Ishikawa (cell line): ENCODE measurements at regions not wholly inside any gene's neighbourhood (a gene's known extent, or its start where the extent isn't known, plus 50 kb on each side); places are given as distances from the start of the nearest gene placed in this dataset.

Experiments used
- CEBPB ChIP-seq: IDR thresholded peaks from 2 replicates; pipeline ENCODE4 v1.6.1; 2012
- CREB1 ChIP-seq: IDR thresholded peaks from 2 replicates; pipeline ENCODE4 v1.6.1; 2012; ENCODE audit warnings: low read depth
- EGR1 ChIP-seq: IDR thresholded peaks from 2 replicates; pipeline ENCODE4 v1.6.1; 2012
- EP300 ChIP-seq: IDR thresholded peaks from 2 replicates; pipeline ENCODE4 v1.6.1; 2012; ENCODE audit warnings: borderline replicate concordance
- FOXM1 ChIP-seq: IDR thresholded peaks from 2 replicates; pipeline ENCODE4 v1.6.1; 2012; ENCODE audit warnings: low read depth, borderline replicate concordance
- NFIC ChIP-seq: IDR thresholded peaks from 2 replicates; pipeline ENCODE4 v1.6.1; 2012
- RAD21 ChIP-seq: IDR thresholded peaks from 2 replicates; pipeline ENCODE4 v1.6.1; 2012; ENCODE audit warnings: low read depth
- TAF1 ChIP-seq: IDR thresholded peaks from 2 replicates; pipeline ENCODE4 v1.6.1; 2012; ENCODE audit warnings: low read depth, mild to moderate bottlenecking
- TCF12 ChIP-seq: IDR thresholded peaks from 2 replicates; pipeline ENCODE4 v1.6.1; 2012; ENCODE audit warnings: low read depth
- YY1 ChIP-seq: IDR thresholded peaks from 2 replicates; pipeline ENCODE4 v1.6.1; 2012; ENCODE audit warnings: low read depth
- ZBTB7A ChIP-seq: IDR thresholded peaks from 2 replicates; pipeline ENCODE4 v1.6.1; 2012; ENCODE audit warnings: low read depth
- TF ChIP-seq, protein P1 (sequence below): IDR thresholded peaks from 2 replicates; pipeline ENCODE4 v1.6.1; 2012; ENCODE audit warnings: low read depth, mild to moderate bottlenecking
- TF ChIP-seq, protein P2 (sequence below): IDR thresholded peaks from 2 replicates; pipeline ENCODE4 v1.6.1; 2012

DNA sequence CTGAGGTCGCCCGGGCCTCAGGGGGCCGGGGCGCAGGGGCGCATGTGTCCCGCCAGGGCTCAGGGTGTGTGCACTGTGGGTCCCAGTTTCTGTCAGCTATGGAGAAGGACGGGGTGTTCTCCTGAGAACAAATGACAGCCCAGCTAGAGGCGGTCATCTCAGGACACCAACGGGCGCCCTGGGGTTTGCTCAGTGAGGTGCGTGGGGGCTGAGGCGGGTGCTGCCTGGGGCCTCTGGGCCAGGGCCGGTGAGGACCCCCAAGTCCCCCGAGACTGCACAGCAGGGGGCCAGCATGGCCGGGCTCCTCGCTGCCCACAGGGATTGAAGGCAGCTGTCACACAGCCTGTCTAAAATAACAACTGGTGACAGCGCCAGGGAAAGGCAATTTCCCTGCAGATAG lies 808.8 kb upstream of the SOX11 start:
- no peak for TF ChIP-seq ZBTB7A
- TF ChIP-seq NFIC = no peak
- no peak for TF ChIP-seq EGR1
- TF ChIP-seq FOXM1 = no peak
- TF ChIP-seq, protein P1, sequence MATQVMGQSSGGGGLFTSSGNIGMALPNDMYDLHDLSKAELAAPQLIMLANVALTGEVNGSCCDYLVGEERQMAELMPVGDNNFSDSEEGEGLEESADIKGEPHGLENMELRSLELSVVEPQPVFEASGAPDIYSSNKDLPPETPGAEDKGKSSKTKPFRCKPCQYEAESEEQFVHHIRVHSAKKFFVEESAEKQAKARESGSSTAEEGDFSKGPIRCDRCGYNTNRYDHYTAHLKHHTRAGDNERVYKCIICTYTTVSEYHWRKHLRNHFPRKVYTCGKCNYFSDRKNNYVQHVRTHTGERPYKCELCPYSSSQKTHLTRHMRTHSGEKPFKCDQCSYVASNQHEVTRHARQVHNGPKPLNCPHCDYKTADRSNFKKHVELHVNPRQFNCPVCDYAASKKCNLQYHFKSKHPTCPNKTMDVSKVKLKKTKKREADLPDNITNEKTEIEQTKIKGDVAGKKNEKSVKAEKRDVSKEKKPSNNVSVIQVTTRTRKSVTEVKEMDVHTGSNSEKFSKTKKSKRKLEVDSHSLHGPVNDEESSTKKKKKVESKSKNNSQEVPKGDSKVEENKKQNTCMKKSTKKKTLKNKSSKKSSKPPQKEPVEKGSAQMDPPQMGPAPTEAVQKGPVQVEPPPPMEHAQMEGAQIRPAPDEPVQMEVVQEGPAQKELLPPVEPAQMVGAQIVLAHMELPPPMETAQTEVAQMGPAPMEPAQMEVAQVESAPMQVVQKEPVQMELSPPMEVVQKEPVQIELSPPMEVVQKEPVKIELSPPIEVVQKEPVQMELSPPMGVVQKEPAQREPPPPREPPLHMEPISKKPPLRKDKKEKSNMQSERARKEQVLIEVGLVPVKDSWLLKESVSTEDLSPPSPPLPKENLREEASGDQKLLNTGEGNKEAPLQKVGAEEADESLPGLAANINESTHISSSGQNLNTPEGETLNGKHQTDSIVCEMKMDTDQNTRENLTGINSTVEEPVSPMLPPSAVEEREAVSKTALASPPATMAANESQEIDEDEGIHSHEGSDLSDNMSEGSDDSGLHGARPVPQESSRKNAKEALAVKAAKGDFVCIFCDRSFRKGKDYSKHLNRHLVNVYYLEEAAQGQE = no peak
- TF ChIP-seq CEBPB = no peak
- TF ChIP-seq EP300 = no peak
- no peak for TF ChIP-seq RAD21
- TF ChIP-seq CREB1 = no peak
- TF ChIP-seq, protein P2, sequence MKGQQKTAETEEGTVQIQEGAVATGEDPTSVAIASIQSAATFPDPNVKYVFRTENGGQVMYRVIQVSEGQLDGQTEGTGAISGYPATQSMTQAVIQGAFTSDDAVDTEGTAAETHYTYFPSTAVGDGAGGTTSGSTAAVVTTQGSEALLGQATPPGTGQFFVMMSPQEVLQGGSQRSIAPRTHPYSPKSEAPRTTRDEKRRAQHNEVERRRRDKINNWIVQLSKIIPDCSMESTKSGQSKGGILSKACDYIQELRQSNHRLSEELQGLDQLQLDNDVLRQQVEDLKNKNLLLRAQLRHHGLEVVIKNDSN = no peak
- TF ChIP-seq YY1 = no peak
- TF ChIP-seq TCF12 = no peak
- TF ChIP-seq TAF1 = no peak
